Cardiac fibroblast (primary cell): ENCODE measurements at regions not wholly inside any gene's neighbourhood (a gene's known extent, or its start where the extent isn't known, plus 50 kb on each side); places are given as distances from the start of the nearest gene placed in this dataset.

ENCODE experiments used
- DNase-seq, 2 donors: peaks; one replicate each; pipeline versions ENCODE4 v3.0.0 to v3.0.0-alpha.2; 2010; ENCODE audit warnings: low read depth in 2 of 2
- H3K4me3 ChIP-seq, 2 donors: replicated peaks in 1 of 2; 1 replicate in 1 of 2; 2 replicates in 1 of 2; pipeline ENCODE4 v1.5.1; 2011; ENCODE audit warnings: low read depth in 2 of 2, low read length in 2 of 2, mild to moderate bottlenecking in 2 of 2, moderate library complexity in 1 of 2
- CTCF ChIP-seq: IDR thresholded peaks from one replicate; pipeline ENCODE4 v1.5.1; 2011; ENCODE audit warnings: low read depth, mild to moderate bottlenecking, low read length, inconsistent platforms

GRCh38 chrX:35115205-35115604 lies 172.6 kb downstream of the FAM47B start:
- TF ChIP-seq CTCF, result no peak
- peak; percentile 19 to 51 for DNase-seq

GRCh38 chrX:35122756-35123155 lies 180.2 kb downstream of the FAM47B start:
- no peak overlapping the region for H3K4me3 ChIP-seq
- TF ChIP-seq CTCF, result no peak
- peak in 1 of 2 donors; percentile 1 for DNase-seq

More at GRCh38 chrX:35115205-35115604, 172.6 kb downstream of the FAM47B start:
- H3K4me3 ChIP-seq, result no peak overlapping the region

GRCh38 chrX:35149517-35149916 lies 206.9 kb downstream of the FAM47B start:
- no peak for DNase-seq
- no peak for TF ChIP-seq CTCF
- H3K4me3 ChIP-seq, result no peak overlapping the region

GRCh38 chrX:35150052-35150451 lies 207.5 kb downstream of the FAM47B start:
- no peak for TF ChIP-seq CTCF

GRCh38 chrX:35150642-35151239 lies 208.1 kb downstream of the FAM47B start:
- TF ChIP-seq CTCF, result no peak
- no peak overlapping the region for H3K4me3 ChIP-seq
- no peak for DNase-seq

More at GRCh38 chrX:35150052-35150451, 207.5 kb downstream of the FAM47B start:
- H3K4me3 ChIP-seq, result no peak overlapping the region
- DNase-seq, result no peak

- DNase-seq, result no peak
- no peak for TF ChIP-seq CTCF
Observed at GRCh38 chrX:35166023-35166422, 223.4 kb downstream of the FAM47B start.

More at GRCh38 chrX:35166023-35166422, 223.4 kb downstream of the FAM47B start:
- no peak overlapping the region for H3K4me3 ChIP-seq
